DOHH2 (cell line): ENCODE measurements at regions not wholly inside any gene's neighbourhood (a gene's known extent, or its start where the extent isn't known, plus 50 kb on each side); places are given as distances from the start of the nearest gene placed in this dataset.

Experiments
- H3F3A ChIP-seq: fragments of 200-600 bp; sonication (generic), shearing (Covaris generic); 2 replicates; pipeline ENCODE4 v1.6.0; 2016; ENCODE audit warnings: antibody characterized with exemption, mild to moderate bottlenecking; ENCODE audit not compliant: control insufficient read depth, insufficient read depth
- H3K27ac ChIP-seq: fragments of 200-600 bp; sonication (generic); 2 replicates; pipeline ENCODE4 v1.5.1; 2014; ENCODE audit warnings: low read depth, mild to moderate bottlenecking, low read length, moderate library complexity
- H3K27me3 ChIP-seq: fragments of 200-600 bp; sonication (generic); 2 replicates; pipeline ENCODE4 v1.6.1; 2014; ENCODE audit warnings: mild to moderate bottlenecking, low read length, mixed read lengths; ENCODE audit not compliant: control insufficient read depth
- H3K36me3 ChIP-seq: fragments of 200-600 bp; sonication (generic); 2 replicates; pipeline ENCODE4 v1.6.1; 2014; ENCODE audit warnings: mild to moderate bottlenecking, low read length, moderate library complexity, mixed read lengths; ENCODE audit not compliant: control insufficient read depth
- H3K4me1 ChIP-seq: fragments of 200-600 bp; sonication (generic); 2 replicates; pipeline ENCODE4 v1.6.1; 2014; ENCODE audit warnings: mild to moderate bottlenecking, low read length, mixed read lengths; ENCODE audit not compliant: control insufficient read depth
- H3K4me2 ChIP-seq: fragments of 200-600 bp; sonication (generic); 2 replicates; pipeline ENCODE4 v1.6.0; 2014; ENCODE audit warnings: mild to moderate bottlenecking, low read length, moderate library complexity
- H3K4me3 ChIP-seq: fragments of 200-600 bp; sonication (generic); 2 replicates; pipeline ENCODE4 v1.5.1; 2014; ENCODE audit warnings: mild to moderate bottlenecking, low read length, mixed read lengths
- H3K79me2 ChIP-seq: fragments of 200-600 bp; sonication (generic); 2 replicates; pipeline ENCODE4 v1.6.1; 2014; ENCODE audit warnings: mild to moderate bottlenecking, low read length, mixed read lengths; ENCODE audit not compliant: control insufficient read depth
- H3K9me2 ChIP-seq: fragments of 200-600 bp; sonication (generic); replicated peaks from 2 replicates; pipeline ENCODE4 v1.6.1; 2014; ENCODE audit warnings: mild to moderate bottlenecking, low read length, mixed read lengths; ENCODE audit not compliant: control insufficient read depth
- H3K9me3 ChIP-seq: fragments of 200-600 bp; sonication (generic); 2 replicates; pipeline ENCODE4 v1.6.1; 2014; ENCODE audit warnings: antibody characterized with exemption, low read length, mixed read lengths; ENCODE audit not compliant: control insufficient read depth, insufficient read depth
- H4K20me1 ChIP-seq: fragments of 200-600 bp; sonication (generic); 2 replicates; pipeline ENCODE4 v1.6.0; 2014; ENCODE audit warnings: low read depth, mild to moderate bottlenecking, antibody characterized with exemption, low read length, moderate library complexity; ENCODE audit not compliant: control insufficient read depth, insufficient read depth
- CTCF ChIP-seq: fragments of 200-600 bp; sonication (generic); IDR thresholded peaks from one replicate; pipeline ENCODE4 v1.5.1; 2014; ENCODE audit warnings: antibody characterized with exemption, mild to moderate bottlenecking, low read depth, low read length; ENCODE audit not compliant: poor library complexity, severe bottlenecking
- EZH2phosphoT487 ChIP-seq: fragments of 200-600 bp; sonication (generic); IDR thresholded peaks from 2 replicates; pipeline ENCODE4 v1.6.1; 2017; ENCODE audit warnings: borderline replicate concordance, mild to moderate bottlenecking, antibody characterized with exemption, low read length, moderate library complexity, mixed read lengths

- H3K4me2 ChIP-seq = no peak overlapping the region
- no peaks in the 10 kb centered on the region for H3K79me2 ChIP-seq
- H3K9me3 ChIP-seq = no peaks in the 10 kb centered on the region
- no peaks in the 10 kb centered on the region for H3K4me1 ChIP-seq
- H3K9me2 ChIP-seq = no peaks in the 10 kb centered on the region
- TF ChIP-seq CTCF = no peak
- no peak for TF ChIP-seq EZH2phosphoT487
- no peaks in the 10 kb centered on the region for H3K36me3 ChIP-seq
- no peak overlapping the region for H3K27ac ChIP-seq
- H3K27me3 ChIP-seq = no peaks in the 10 kb centered on the region
- no peaks in the 10 kb centered on the region for H3F3A ChIP-seq
- no peak overlapping the region for H3K4me3 ChIP-seq
- no peaks in the 10 kb centered on the region for H4K20me1 ChIP-seq
Observed at GRCh38 chr5:174549254-174549653, 175.1 kb upstream of the MSX2 start.

DNA sequence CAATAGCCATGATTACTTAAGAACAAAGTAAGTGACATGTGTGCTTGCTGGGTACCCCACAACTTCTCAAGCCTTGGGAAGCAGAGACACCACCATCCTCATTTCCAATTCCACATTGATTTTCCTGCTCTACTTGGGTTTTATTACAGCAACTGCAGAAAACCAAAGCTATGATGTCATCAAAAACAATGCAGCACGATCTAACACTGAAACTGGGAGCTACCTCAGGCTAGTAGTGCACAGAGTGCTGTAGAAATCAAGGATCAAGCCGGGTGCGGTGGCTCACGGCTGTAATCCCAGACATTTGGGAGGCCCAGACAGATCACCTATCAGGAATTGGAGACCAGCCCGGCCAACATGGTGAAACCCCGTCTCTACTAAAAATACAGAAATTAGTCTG lies 174.4 kb upstream of the MSX2 start:
- H3F3A ChIP-seq = no peaks in the 10 kb centered on the region
- H3K27me3 ChIP-seq = no peaks in the 10 kb centered on the region
- no peaks in the 10 kb centered on the region for H3K4me1 ChIP-seq
- no peaks in the 10 kb centered on the region for H3K9me3 ChIP-seq
- no peak for TF ChIP-seq EZH2phosphoT487
- no peak for TF ChIP-seq CTCF
- H3K27ac ChIP-seq = no peak overlapping the region
- no peak overlapping the region for H3K4me3 ChIP-seq
- H3K9me2 ChIP-seq = no peaks in the 10 kb centered on the region
- H3K79me2 ChIP-seq = no peaks in the 10 kb centered on the region
- no peaks in the 10 kb centered on the region for H4K20me1 ChIP-seq
- H3K36me3 ChIP-seq = no peaks in the 10 kb centered on the region
- no peak overlapping the region for H3K4me2 ChIP-seq

DNA sequence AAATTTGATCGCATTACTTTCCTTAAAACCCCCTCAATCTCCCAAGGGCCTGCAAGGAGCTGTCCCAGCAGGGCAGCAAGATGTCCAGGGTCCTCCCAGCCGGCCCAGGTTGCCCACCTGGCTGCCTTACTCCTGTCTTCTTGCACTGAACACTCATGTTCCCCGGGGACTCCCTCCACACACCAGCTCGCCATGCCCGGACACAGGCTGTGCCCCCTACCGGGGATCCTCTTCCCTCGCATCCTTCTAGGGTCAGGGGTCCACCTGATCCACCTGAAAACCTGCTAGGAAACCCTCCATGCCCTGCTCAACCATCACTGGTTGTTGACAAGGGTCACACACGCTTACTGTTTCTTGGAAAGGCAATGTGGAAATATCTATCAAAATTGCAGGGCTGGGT lies 172.0 kb upstream of the MSX2 start:
- Histone ChIP-seq H3K79me2 (no peaks in the 10 kb centered on the region), H3F3A (no peaks in the 10 kb centered on the region), H3K36me3 (no peaks in the 10 kb centered on the region), H3K4me3 (no peak overlapping the region), H4K20me1 (no peaks in the 10 kb centered on the region), H3K9me2 (no peaks in the 10 kb centered on the region), H3K27ac (no peak overlapping the region), H3K9me3 (no peaks in the 10 kb centered on the region), H3K27me3 (no peaks in the 10 kb centered on the region), H3K4me1 (no peaks in the 10 kb centered on the region), H3K4me2 (no peak overlapping the region)
- no peak for TF ChIP-seq CTCF
- TF ChIP-seq EZH2phosphoT487 = no peak

DNA sequence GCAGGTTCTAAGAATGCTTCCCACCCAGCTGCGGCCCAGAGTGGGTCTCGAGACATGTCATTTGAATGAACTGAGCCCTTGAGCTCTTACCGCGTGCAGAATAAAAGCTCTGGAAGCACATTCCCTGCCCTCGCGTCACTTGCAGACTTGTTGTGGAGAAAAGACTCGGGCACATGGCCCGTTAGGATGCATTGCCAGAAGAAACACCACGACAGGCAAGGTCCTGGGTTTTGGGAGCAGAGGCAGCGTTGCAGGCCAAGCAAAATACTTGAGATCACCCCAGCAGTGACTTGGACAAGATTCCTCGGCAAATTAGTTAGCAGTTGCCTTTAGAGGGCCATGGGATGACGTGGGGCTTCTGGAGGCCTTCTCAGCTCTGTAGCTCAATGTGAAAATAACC lies 170.8 kb upstream of the MSX2 start:
- H3K27me3 ChIP-seq = no peaks in the 10 kb centered on the region
- no peaks in the 10 kb centered on the region for H4K20me1 ChIP-seq
- H3K4me1 ChIP-seq = no peaks in the 10 kb centered on the region
- H3K9me2 ChIP-seq = no peaks in the 10 kb centered on the region
- no peak for TF ChIP-seq CTCF
- TF ChIP-seq EZH2phosphoT487 = no peak
- no peaks in the 10 kb centered on the region for H3K79me2 ChIP-seq
- no peaks in the 10 kb centered on the region for H3K9me3 ChIP-seq
- H3F3A ChIP-seq = no peaks in the 10 kb centered on the region
- no peaks in the 10 kb centered on the region for H3K36me3 ChIP-seq
- no peak overlapping the region for H3K4me2 ChIP-seq
- H3K4me3 ChIP-seq = no peak overlapping the region
- H3K27ac ChIP-seq = no peak overlapping the region
